ENCODE measurements at regions not wholly inside any gene's neighbourhood (a gene's known extent, or its start where the extent isn't known, plus 50 kb on each side); places are given as distances from the start of the nearest gene placed in this dataset.

DNA sequence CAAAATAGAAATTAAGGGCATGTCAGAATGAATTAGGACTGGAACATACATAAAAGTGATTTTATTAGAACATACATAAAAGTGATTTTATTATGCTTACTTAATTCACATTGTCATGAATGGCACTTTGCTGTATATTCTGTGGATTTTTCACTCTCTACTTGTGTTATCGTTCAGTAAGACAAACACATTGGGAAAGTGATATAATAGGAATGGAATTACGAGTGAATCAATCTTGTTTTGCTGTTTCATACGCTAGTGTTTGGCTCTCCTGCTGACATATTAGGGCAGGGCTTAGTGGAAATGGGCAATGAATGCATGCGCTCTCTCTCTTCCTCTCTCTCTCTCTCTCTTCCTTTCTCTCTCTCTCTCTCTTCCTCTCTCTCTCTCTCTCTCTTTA lies 561.1 kb downstream of the ACTR3B start:
- Histone ChIP-seq H3K4me2 (ENCODE audit: low read depth, low read length) (no peak overlapping the region), H2BK120ac (ENCODE audit: low read depth, low read length) (no peak overlapping the region), H3K27ac (ENCODE audit: insufficient read depth, low read length) (no peak overlapping the region), H3K36me3 (ENCODE audit: control insufficient read depth, insufficient read depth, low read length) (no peaks in the 10 kb centered on the region), H3K4ac (ENCODE audit: low read depth, low read length) (no peak overlapping the region), H3K9ac (ENCODE audit: low read depth, low read length) (no peak overlapping the region), H2AFZ (replicated peaks; ENCODE audit: low read length, poor library complexity) (no peak overlapping the region), H3K18ac (ENCODE audit: low read depth, low read length) (no peak overlapping the region), H4K8ac (ENCODE audit: low read depth in 2 of 2, low read length in 2 of 2) (no peak overlapping the region), H2BK20ac (ENCODE audit: low read depth, low read length) (no peak overlapping the region), H3K79me1 (ENCODE audit: low read depth in 1 of 2, low read length in 2 of 2) (no peaks in the 10 kb centered on the region), H3K9me3 (ENCODE audit: control insufficient read depth, insufficient read depth, low read length) (peaks cover 18% of the 10 kb centered on the region), H3K4me3 (ENCODE audit: insufficient read depth, low read depth, low read length) (no peak overlapping the region), H2BK15ac (ENCODE audit: low read depth, low read length) (no peak overlapping the region), H3K56ac (ENCODE audit: extremely low read depth, insufficient read depth, low read length) (no peak overlapping the region), H3K27me3 (ENCODE audit: control insufficient read depth, insufficient read depth, low read length) (no peaks in the 10 kb centered on the region), H3K14ac (replicated peaks; ENCODE audit: low read depth, low read length) (no peak overlapping the region), H4K20me1 (ENCODE audit: insufficient read depth, low read length) (no peaks in the 10 kb centered on the region), H3K9me1 (ENCODE audit: insufficient read depth, low read length) (no peaks in the 10 kb centered on the region), H2AK9ac (replicated peaks; ENCODE audit: low read depth, low read length, poor library complexity) (no peak overlapping the region), H4K5ac (ENCODE audit: low read depth, low read length) (no peak overlapping the region), H4K91ac (ENCODE audit: insufficient read depth, low read depth, low read length) (no peak overlapping the region), H3K23ac (ENCODE audit: low read depth, low read length) (no peak overlapping the region), H3K4me1 (ENCODE audit: control insufficient read depth, insufficient read depth, low read length) (no peaks in the 10 kb centered on the region), H2AK5ac (ENCODE audit: low read depth, low read length) (no peak overlapping the region), H2BK5ac (ENCODE audit: low read depth, low read length, poor library complexity, severe bottlenecking) (no peak overlapping the region)
- intact Hi-C loops (cut with micrococcal nuclease) (no loop called here), in situ Hi-C loops (cut with MboI; ENCODE audit: low sequenced_read_pairs) (no loop called here), dilution Hi-C loops (cut with HindIII; ENCODE audit: low sequenced_read_pairs, unreplicated experiment) (no loop called here)
- POLR2A ChIA-PET (ENCODE audit: unreplicated experiment): no interaction called here
- ATAC-seq (ENCODE audit: low read depth): no peak
- CTCF ChIA-PET: no interaction called here
- TF ChIP-seq MAFK (IDR thresholded peaks at IDR 0.05; ENCODE audit: low read depth, low read length) (no peak), POLR2A (IDR thresholded peaks at IDR 0.05; ENCODE audit: low read depth, low read length) (no peak), MXI1 (IDR thresholded peaks at IDR 0.05; ENCODE audit: borderline replicate concordance, low read depth, low read length) (no peak)
- no peak for DNase-seq
- WGBS, 2 experiments (ENCODE audit: extremely low coverage in 2 of 2, insufficient read length in 1 of 2): no CpG with 5 or more reads among the region's 4 CpGs
- BruUV-seq (replicated peaks): no TSS peak
